Skeletal muscle tissue (tissue), 3 donors: ENCODE measurements at regions not wholly inside any gene's neighbourhood (a gene's known extent, or its start where the extent isn't known, plus 50 kb on each side); places are given as distances from the start of the nearest gene placed in this dataset.
"Not testable (repeated sequence)": the region's sequence is repeated elsewhere in the genome, so short reads cannot be mapped to it uniquely, and the experiment has no call there.

Source experiments
- H3K27ac ChIP-seq: one replicate; pipeline ENCODE4 v1.7.0; 2013; ENCODE audit warnings: mild to moderate bottlenecking, low read depth, low read length, inconsistent platforms
- H3K27me3 ChIP-seq, 3 donors: one replicate each; pipeline ENCODE4 v1.7.0; 2013; ENCODE audit warnings: low read length in 3 of 3; ENCODE audit not compliant: control insufficient read depth in 3 of 3, insufficient read depth in 3 of 3
- H3K36me3 ChIP-seq, 3 donors: one replicate each; pipeline ENCODE4 v1.7.0; 2013; ENCODE audit warnings: low read length in 3 of 3; ENCODE audit not compliant: control insufficient read depth in 3 of 3, insufficient read depth in 3 of 3
- H3K4me1 ChIP-seq, 3 donors: one replicate each; pipeline ENCODE4 v1.7.0; 2013; ENCODE audit warnings: low read length in 3 of 3, mild to moderate bottlenecking in 3 of 3; ENCODE audit not compliant: control insufficient read depth in 3 of 3, insufficient read depth in 3 of 3
- H3K4me3 ChIP-seq, 3 donors: one replicate each; pipeline ENCODE4 v1.7.0; 2013; ENCODE audit warnings: low read length in 3 of 3
- H3K9ac ChIP-seq, 3 donors: one replicate each; pipeline ENCODE4 v1.7.0; 2013; ENCODE audit warnings: low read length in 3 of 3, mild to moderate bottlenecking in 3 of 3, moderate library complexity in 2 of 3, low read depth in 1 of 3
- H3K9me3 ChIP-seq, 3 donors: one replicate each; pipeline ENCODE4 v1.7.0; 2013; ENCODE audit warnings: low read length in 3 of 3; ENCODE audit not compliant: control insufficient read depth in 3 of 3
- donor health status: Osteomylitis.

DNA sequence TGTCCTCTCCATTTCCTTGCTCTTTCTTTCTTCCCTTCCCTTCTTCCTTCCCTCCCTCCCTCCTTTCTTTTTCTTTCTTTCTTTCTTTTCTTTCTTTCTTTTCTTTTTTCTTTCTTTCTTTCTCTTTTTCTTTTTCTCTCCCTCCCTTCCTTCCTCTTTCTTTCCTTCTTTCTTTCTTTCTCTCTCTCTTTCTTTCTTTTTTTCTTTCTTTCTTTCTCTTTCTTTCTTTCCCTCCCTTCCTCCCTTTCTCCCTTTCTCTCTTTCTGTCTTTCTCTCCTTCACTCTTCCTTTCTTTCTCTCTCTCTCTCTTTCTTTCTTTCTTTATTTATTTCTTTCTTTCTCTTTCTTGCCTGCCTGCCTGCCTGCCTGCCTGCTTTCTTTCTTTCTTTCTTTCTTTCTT lies 326.8 kb upstream of the ONECUT1 start:
- not testable (repeated sequence) for H3K9ac ChIP-seq, H3K4me3 ChIP-seq, H3K9me3 ChIP-seq, H3K27me3 ChIP-seq, H3K4me1 ChIP-seq, H3K27ac ChIP-seq, H3K36me3 ChIP-seq

DNA sequence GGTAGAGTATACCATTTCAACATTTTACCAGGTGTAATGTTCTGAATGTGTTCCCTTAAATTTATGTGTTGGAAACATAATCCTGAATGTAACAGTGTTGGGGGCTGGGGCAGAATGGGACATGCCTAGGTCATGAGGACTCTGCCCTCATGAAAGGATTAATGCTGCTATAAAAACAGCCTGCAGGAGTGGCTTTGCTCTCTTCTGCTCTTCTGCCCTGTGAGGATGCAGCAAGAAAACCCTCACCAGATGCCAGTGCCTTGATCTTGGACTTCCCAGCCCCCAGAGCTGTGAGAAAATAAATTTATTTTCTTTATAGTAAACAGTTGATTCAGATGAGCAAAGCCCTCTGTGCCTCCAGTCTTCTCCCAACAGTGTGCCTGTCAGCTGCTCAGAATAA lies 326.0 kb upstream of the ONECUT1 start:
- H3K4me1 ChIP-seq, result no peaks in the 10 kb centered on the region
- no peak overlapping the region for H3K27ac ChIP-seq
- no peak overlapping the region for H3K9ac ChIP-seq
- no peaks in the 10 kb centered on the region for H3K27me3 ChIP-seq
- no peaks in the 10 kb centered on the region for H3K36me3 ChIP-seq
- peaks cover 0 to 3% (median 0%) of the 10 kb centered on the region in 3 donors for H3K9me3 ChIP-seq
- H3K4me3 ChIP-seq, result no peak overlapping the region

DNA sequence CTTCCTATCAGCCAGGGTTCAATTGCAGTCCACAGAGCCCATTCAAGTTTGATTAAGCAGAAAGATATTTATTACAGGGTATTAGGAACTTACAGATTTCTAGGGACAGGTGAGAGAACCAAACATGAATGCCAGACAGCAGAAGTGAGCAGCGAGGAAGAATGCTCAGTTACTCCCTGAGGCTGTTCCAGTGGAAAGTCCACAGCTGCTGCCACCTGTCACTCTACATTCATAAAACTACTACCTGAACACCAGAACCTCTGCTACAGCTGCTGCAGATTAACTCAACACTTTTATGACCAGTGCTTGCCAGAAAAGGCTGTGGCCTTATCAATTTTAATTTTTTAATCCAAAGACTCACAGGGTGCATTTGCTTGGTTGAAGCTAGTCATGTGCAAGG lies 325.4 kb upstream of the ONECUT1 start:
- Histone ChIP-seq H3K36me3 (no peaks in the 10 kb centered on the region), H3K9me3 (peaks cover 0 to 3% (median 0%) of the 10 kb centered on the region in 3 donors), H3K27ac (no peak overlapping the region), H3K27me3 (no peaks in the 10 kb centered on the region), H3K4me3 (no peak overlapping the region), H3K4me1 (no peaks in the 10 kb centered on the region), H3K9ac (no peak overlapping the region)

DNA sequence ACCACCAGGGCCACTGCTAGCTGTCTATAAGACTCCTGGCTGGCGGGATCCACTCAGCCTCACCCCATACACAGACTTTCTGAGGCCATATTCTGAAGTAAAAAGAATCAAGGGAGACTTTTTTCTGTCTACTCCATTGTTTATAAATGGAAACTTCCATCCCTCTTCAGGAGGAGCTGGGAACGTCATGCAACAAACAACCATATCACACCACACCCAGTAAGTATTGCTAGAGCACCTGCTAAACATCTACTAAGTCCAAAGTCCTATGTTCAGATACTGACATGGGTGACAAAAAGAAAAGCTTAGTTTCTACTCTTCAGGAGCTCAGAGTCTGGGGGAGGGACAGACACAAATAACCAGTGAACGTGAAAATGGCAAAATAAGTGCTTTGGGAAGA lies 324.8 kb upstream of the ONECUT1 start:
- H3K9ac ChIP-seq, result no peak overlapping the region
- H3K27ac ChIP-seq, result no peak overlapping the region
- no peaks in the 10 kb centered on the region for H3K27me3 ChIP-seq
- H3K4me1 ChIP-seq, result no peaks in the 10 kb centered on the region
- no peak overlapping the region for H3K4me3 ChIP-seq
- H3K36me3 ChIP-seq, result no peaks in the 10 kb centered on the region
- H3K9me3 ChIP-seq, result peaks cover 0 to 3% (median 0%) of the 10 kb centered on the region in 3 donors

DNA sequence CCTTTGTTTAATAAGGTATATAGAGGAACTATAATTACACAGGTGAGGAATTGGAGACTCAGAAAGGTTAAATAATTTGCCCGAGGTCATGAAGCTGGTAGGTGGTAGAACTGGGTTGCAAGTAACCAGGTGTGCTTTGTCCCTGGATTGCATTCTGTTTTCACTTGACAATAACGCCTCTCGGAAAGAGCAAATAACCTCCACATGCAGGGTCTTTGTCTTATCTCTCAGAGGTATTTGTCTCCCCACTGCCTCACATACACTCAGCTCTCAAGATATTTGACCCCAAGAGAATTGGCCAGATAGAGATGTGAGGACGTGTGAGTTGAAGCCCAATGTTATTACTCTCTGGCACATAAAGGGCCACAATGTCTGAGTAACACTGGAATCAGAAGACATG lies 320.9 kb upstream of the ONECUT1 start:
- peaks cover 0 to under 1% (median 0%) of the 10 kb centered on the region in 3 donors for H3K9me3 ChIP-seq
- no peak overlapping the region for H3K9ac ChIP-seq
- no peaks in the 10 kb centered on the region for H3K36me3 ChIP-seq

DNA sequence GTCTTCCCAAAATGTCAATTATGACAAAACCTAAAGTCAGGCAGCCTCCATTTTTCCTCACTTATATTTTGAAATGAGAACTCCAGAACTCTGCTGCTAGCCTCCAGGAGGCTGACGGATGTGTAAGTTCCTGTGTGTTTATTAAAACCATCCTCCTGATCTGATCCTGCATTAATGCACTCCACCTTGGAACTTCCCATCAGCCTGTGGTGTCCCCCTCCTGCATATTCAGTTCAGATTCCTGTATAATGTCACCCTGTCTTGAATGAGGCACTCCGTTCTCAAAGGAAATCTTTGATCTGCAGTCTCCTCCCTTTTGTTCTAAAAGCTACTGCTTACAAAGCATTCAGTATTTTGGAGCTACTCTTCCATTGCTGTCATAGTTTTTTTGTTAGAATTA lies 318.2 kb upstream of the ONECUT1 start:
- H3K27me3 ChIP-seq, result no peaks in the 10 kb centered on the region
- H3K9me3 ChIP-seq, result no peaks in the 10 kb centered on the region
- no peak overlapping the region for H3K9ac ChIP-seq
- no peaks in the 10 kb centered on the region for H3K36me3 ChIP-seq
- no peak overlapping the region for H3K27ac ChIP-seq
- no peaks in the 10 kb centered on the region for H3K4me1 ChIP-seq
- H3K4me3 ChIP-seq, result no peak overlapping the region

More for the DNA sequence above, 320.9 kb upstream of the ONECUT1 start:
- H3K27me3 ChIP-seq, result no peaks in the 10 kb centered on the region
- no peak overlapping the region for H3K4me3 ChIP-seq
- H3K27ac ChIP-seq, result no peak overlapping the region
- no peaks in the 10 kb centered on the region for H3K4me1 ChIP-seq

DNA sequence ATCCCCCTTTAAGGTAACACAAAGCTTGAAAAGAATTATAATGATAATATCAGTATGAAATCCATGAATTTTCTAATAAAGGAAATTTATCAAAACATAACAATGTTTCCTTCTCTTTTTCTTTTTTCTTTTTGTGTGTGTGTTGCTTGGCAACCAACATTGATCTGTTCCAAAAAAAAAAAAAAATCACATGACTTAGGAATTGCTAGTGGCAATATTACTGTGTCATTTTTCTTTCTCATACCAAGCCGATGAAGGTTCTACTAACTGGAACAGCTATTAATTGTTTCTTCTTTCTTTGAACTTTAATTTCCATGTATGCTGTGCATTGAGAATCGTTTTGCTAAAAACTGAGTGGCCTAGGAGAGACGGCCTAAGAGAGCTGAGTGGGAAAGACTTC lies 317.7 kb upstream of the ONECUT1 start:
- Histone ChIP-seq H3K27me3 (no peaks in the 10 kb centered on the region), H3K27ac (no peak overlapping the region), H3K4me1 (no peaks in the 10 kb centered on the region), H3K9ac (no peak overlapping the region), H3K9me3 (no peaks in the 10 kb centered on the region), H3K4me3 (no peak overlapping the region), H3K36me3 (no peaks in the 10 kb centered on the region)

DNA sequence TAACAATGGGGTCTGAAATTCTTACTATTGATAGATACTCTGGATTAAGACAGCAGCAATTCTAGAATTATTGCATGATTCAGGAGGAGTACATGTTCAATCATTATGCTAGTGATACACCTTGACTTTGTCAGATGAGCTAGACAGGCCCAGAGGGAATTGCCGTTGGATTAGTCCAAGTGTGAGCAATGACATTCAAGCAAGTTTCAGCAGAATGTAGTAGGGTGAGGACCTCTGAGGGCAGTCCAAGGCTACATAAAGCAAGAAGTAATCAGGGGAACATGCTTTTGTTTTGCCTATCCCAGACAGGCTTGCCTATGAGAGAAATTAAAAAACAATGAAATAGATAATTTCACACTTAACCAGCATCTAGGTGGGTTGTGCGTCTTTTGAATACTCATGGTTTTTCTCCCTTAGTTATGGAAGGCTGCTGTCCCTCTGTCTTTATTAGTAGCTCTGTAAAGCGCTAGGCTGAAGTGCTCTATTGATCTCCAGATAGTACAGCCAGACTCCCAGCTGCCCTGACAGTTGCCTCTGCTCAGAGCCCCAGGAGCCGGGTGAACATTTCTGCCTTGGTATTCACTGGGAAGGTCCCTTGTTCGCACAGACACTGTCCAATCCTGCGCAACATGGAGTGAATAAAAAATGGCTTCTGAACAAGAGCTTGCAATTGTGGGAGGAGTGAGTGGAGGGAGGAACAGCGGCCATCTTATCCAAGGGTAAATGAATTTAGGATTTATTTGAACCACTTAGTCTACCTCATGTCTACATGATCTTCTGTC lies 316.6 kb upstream of the ONECUT1 start:
- no peak overlapping the region for H3K9ac ChIP-seq
- H3K27ac ChIP-seq, result no peak overlapping the region
- no peak overlapping the region for H3K4me3 ChIP-seq
- H3K9me3 ChIP-seq, result no peaks in the 10 kb centered on the region
- no peaks in the 10 kb centered on the region for H3K36me3 ChIP-seq
- H3K27me3 ChIP-seq, result no peaks in the 10 kb centered on the region
- no peaks in the 10 kb centered on the region for H3K4me1 ChIP-seq

DNA sequence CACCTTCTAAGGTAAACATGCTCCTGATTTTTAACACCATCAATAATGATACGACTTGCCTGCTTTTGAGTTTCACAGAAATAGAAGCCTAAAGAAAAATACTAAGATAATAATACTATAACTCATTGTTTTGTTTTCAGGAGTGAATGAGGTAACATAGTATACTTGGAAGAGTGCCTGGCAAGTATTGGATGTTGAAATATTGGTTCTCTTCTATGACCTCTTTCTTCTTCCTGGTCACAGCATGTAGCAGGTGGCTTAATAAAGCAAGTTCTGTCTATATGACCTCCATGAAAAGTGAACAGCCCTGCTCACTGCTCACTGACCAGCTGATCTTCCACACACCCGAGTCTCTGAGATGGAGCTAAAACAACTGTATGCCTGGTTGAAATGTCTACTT lies 312.3 kb upstream of the ONECUT1 start:
- Histone ChIP-seq H3K27ac (no peak overlapping the region), H3K4me3 (no peak overlapping the region), H3K27me3 (no peaks in the 10 kb centered on the region), H3K9ac (no peak overlapping the region), H3K4me1 (no peaks in the 10 kb centered on the region), H3K9me3 (no peaks in the 10 kb centered on the region), H3K36me3 (no peaks in the 10 kb centered on the region)

DNA sequence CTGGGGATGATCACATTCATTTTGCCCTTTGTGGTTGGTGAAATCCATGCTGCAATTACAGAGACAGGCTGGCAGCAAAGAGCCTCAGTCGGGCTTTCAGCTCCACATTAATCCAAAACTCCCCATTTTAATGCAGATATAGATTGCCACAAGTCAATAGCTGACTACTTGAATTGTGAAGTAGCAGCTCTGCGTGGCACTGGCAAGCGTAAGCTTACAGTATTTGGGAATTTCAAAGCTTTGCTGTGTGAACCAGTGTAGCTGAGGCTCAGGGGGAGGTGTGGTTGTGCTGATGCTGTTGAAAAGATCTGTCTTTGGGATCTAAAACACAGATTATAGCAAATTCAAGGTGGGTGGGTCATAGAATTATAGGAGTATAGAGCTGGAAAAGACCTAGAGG lies 290.3 kb upstream of the ONECUT1 start:
- Histone ChIP-seq H3K4me1 (no peaks in the 10 kb centered on the region), H3K4me3 (no peak overlapping the region), H3K36me3 (no peaks in the 10 kb centered on the region), H3K27ac (no peak overlapping the region), H3K9me3 (no peaks in the 10 kb centered on the region), H3K9ac (no peak overlapping the region), H3K27me3 (peaks cover 0 to 2% (median 0%) of the 10 kb centered on the region in 3 donors)
